Endothelial cell (in vitro differentiated cells): ENCODE measurements at regions not wholly inside any gene's neighbourhood (a gene's known extent, or its start where the extent isn't known, plus 50 kb on each side); places are given as distances from the start of the nearest gene placed in this dataset.

Source experiments
- DNase-seq: peaks from one replicate; pipeline ENCODE4 v3.0.0; 2021; ENCODE audit warnings: low spot score
- H3K27ac Mint-ChIP-seq: one replicate; pipeline ENCODE4 v1.8.0; 2021; ENCODE audit warnings: mixed read lengths, inconsistent platforms; ENCODE audit not compliant: unreplicated experiment
- H3K27me3 Mint-ChIP-seq: one replicate; pipeline ENCODE4 v1.8.0; 2021; ENCODE audit warnings: mild to moderate bottlenecking, moderate library complexity, mixed read lengths, inconsistent platforms; ENCODE audit not compliant: unreplicated experiment
- H3K36me3 Mint-ChIP-seq: one replicate; pipeline ENCODE4 v1.8.0; 2021; ENCODE audit warnings: mild to moderate bottlenecking, low read depth, mixed read lengths, inconsistent platforms; ENCODE audit not compliant: unreplicated experiment
- H3K4me1 Mint-ChIP-seq: one replicate; pipeline ENCODE4 v1.8.0; 2021; ENCODE audit warnings: mild to moderate bottlenecking, mixed read lengths, inconsistent platforms; ENCODE audit not compliant: unreplicated experiment
- H3K4me3 Mint-ChIP-seq: one replicate; pipeline ENCODE4 v1.8.0; 2021; ENCODE audit warnings: mild to moderate bottlenecking, mixed read lengths, inconsistent platforms; ENCODE audit not compliant: unreplicated experiment
- H3K9me3 Mint-ChIP-seq: one replicate; pipeline ENCODE4 v1.8.0; 2021; ENCODE audit warnings: mixed read lengths, inconsistent platforms; ENCODE audit not compliant: unreplicated experiment
- TF ChIP-seq, protein P1 (sequence below): fragments of 200-600 bp; sonication (generic); IDR thresholded peaks from one replicate; pipeline ENCODE4 v1.5.0; 2021; ENCODE audit warnings: antibody characterized with exemption; ENCODE audit not compliant: unreplicated experiment

DNA sequence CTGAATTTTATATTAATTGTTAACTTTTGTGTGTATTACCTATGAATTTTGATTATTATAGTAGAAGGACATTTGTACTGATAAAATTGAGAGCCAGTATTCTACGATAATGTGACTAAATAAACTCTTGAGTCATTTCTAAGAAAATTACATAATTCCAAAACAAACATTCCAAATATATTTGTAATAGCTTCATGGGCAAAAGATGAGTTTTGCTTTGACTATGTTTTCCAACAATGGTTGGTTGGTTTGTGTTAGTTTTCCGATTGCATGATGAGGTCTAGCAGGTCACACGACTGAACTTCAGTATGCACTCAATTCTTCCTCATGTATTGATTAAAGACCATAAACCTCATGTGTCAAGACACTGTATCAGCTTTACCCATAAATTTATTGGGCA lies 71.7 kb upstream of the WDR75 start:
- DNase-seq = no peak
- H3K4me3 Mint-ChIP-seq = no peak overlapping the region
- H3K9me3 Mint-ChIP-seq = no peaks in the 10 kb centered on the region
- TF ChIP-seq, protein P1, sequence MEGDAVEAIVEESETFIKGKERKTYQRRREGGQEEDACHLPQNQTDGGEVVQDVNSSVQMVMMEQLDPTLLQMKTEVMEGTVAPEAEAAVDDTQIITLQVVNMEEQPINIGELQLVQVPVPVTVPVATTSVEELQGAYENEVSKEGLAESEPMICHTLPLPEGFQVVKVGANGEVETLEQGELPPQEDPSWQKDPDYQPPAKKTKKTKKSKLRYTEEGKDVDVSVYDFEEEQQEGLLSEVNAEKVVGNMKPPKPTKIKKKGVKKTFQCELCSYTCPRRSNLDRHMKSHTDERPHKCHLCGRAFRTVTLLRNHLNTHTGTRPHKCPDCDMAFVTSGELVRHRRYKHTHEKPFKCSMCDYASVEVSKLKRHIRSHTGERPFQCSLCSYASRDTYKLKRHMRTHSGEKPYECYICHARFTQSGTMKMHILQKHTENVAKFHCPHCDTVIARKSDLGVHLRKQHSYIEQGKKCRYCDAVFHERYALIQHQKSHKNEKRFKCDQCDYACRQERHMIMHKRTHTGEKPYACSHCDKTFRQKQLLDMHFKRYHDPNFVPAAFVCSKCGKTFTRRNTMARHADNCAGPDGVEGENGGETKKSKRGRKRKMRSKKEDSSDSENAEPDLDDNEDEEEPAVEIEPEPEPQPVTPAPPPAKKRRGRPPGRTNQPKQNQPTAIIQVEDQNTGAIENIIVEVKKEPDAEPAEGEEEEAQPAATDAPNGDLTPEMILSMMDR = no peak
- no peaks in the 10 kb centered on the region for H3K27me3 Mint-ChIP-seq
- no peaks in the 10 kb centered on the region for H3K36me3 Mint-ChIP-seq
- H3K27ac Mint-ChIP-seq = no peak overlapping the region
- no peaks in the 10 kb centered on the region for H3K4me1 Mint-ChIP-seq

DNA sequence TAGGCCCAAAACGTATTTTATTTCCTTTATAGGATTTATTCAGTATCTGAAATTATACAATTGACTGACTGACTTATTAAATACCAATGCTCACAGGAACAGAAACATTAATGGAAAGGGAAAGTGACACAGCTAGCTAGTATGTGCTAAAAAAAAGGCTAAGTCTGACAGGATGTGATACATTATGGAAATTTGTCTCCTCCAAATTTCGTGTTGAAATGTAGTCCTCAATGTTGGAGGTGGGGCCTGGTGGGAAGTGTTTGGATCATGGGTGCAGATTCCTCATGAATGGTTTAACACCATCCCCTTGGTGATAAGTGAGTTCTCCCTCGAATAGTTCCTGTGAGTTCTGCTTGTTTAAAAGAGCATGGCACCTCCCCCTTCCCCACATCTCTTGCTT lies 70.6 kb upstream of the WDR75 start:
- DNase-seq = no peak
- Mint-ChIP-seq H3K36me3 (no peaks in the 10 kb centered on the region), H3K9me3 (no peaks in the 10 kb centered on the region), H3K27ac (no peak overlapping the region), H3K4me1 (no peaks in the 10 kb centered on the region), H3K4me3 (no peak overlapping the region), H3K27me3 (no peaks in the 10 kb centered on the region)
- TF ChIP-seq, protein P1 = no peak

DNA sequence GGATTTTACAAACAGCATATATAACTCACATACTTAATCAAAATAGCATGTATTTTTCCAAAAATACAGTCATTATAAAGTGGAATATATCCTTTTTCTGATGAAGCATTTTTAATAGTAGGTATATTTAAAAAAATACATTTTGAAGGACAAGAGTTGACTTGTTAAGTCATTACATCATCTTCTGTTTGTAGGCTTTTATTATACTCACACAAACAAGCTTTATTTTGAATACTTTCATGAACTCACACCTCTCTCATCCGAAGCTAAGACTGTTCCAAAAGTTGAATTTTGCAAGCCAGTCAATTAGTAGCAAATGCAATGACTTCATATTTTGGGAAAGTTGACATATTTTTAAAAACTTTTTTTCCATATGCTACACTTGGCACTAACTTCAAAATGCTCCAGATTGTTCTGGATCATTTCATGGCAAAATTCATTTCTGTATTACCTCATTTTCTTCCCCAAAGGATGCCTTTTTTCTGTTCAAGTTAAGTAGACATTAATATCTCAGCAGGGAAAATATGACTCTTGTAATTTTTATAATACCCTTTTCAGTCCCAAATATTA lies 68.5 kb upstream of the WDR75 start:
- H3K4me3 Mint-ChIP-seq = no peak overlapping the region
- no peaks in the 10 kb centered on the region for H3K9me3 Mint-ChIP-seq
- TF ChIP-seq, protein P1 = no peak
- no peaks in the 10 kb centered on the region for H3K27me3 Mint-ChIP-seq
- no peak for DNase-seq
- H3K36me3 Mint-ChIP-seq = no peaks in the 10 kb centered on the region
- H3K4me1 Mint-ChIP-seq = no peaks in the 10 kb centered on the region
- H3K27ac Mint-ChIP-seq = no peak overlapping the region

DNA sequence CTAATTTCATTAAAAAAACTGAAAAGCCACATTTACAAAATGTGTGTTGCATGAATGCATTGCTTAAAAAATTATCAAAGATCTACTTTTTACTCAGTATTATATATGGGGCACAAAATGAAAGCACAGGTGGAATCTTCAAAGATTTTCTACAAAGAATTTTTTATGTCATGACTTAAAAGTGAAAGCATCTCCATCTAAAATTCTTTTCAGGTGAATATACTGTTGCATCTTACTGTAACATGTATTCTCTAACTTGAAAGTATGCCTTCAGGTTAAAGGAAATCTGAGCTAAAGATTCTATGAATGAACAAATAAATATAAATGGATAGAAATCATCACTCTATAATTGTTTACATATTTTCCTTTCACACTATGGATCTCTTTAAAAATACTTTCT lies 66.8 kb upstream of the WDR75 start:
- TF ChIP-seq, protein P1 = no peak
- no peak for DNase-seq
- H3K9me3 Mint-ChIP-seq = no peaks in the 10 kb centered on the region
- no peaks in the 10 kb centered on the region for H3K36me3 Mint-ChIP-seq
- no peaks in the 10 kb centered on the region for H3K27me3 Mint-ChIP-seq
- no peak overlapping the region for H3K27ac Mint-ChIP-seq
- H3K4me1 Mint-ChIP-seq = no peaks in the 10 kb centered on the region
- no peak overlapping the region for H3K4me3 Mint-ChIP-seq

DNA sequence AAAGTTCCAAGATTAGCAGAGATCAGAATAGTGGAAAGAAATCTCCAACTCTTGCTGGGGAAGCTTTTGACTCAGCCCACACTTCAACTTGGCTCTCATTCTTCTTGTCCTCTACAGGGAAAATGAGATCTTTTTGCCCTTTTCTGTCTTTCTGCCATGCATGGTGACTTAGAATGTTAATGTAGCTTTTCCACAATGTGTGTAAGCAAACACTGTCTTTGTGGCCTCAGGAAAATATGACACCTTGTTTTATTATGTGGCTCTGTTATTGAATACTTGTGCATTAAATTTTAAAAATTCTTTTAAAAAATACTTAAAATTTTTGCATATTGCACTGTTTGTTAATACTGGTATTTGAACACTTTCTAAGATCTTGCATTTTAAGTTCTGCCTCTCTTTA lies 65.4 kb upstream of the WDR75 start:
- Mint-ChIP-seq H3K36me3 (no peaks in the 10 kb centered on the region), H3K4me1 (no peaks in the 10 kb centered on the region), H3K4me3 (no peak overlapping the region), H3K27me3 (no peaks in the 10 kb centered on the region), H3K27ac (no peak overlapping the region), H3K9me3 (no peaks in the 10 kb centered on the region)
- DNase-seq = no peak
- TF ChIP-seq, protein P1 = no peak
